ENCODE measurements at regions not wholly inside any gene's neighbourhood (a gene's known extent, or its start where the extent isn't known, plus 50 kb on each side); places are given as distances from the start of the nearest gene placed in this dataset.

DNA sequence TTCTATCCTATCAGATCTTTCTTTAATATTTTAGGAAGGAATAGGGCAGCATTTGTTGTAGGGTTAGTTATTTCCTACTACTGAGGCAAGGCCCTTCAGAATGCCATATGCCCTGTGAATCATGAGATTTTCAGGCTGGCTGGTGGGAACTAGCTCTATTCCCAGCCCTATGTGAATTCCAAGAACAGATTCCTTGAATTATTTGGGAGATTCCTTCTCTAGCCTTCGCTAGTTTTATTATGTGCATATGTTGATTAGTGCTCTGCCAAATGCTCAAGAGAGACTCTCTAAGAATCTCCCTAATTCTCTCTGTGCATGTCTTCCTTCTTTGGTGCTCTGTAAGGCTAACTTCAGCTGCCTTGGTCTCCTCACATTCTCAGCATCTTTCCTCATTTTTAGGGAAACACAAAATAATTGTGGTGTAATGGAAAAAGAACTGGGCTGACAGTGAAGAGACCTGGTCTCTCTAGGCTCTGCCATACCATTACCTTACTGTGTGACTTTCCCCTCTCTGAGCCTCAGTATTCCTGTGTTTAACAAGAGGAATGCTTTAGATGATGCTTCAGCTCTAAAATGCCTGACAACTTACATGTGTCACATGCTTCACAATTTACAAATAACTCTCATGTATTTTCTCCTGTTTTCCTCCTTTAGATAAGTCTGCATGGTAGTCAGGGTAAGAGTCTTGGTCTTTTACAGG, 79.7 kb downstream of the VMA21 start:
- 8% methylated on average over 1 of the region's 1 CpG for WGBS (ENCODE audit: low lambda C conversion rate)
- H4K20me1 ChIP-seq (ENCODE audit: insufficient read depth), result no peaks in the 10 kb centered on the region
- H3K27me3 ChIP-seq (ENCODE audit: insufficient read depth), result no peaks in the 10 kb centered on the region
- no peak for DNase-seq
- no peaks in the 10 kb centered on the region for H3K79me2 ChIP-seq (ENCODE audit: insufficient read depth)
- no peak overlapping the region for H3K4me2 ChIP-seq
- ChIA-PET CTCF (no interaction called here), POLR2A (no interaction called here)
- H3K9ac ChIP-seq, result no peak overlapping the region
- no peaks in the 10 kb centered on the region for H3K4me1 ChIP-seq (ENCODE audit: control insufficient read depth in 1 of 2, insufficient read depth in 2 of 2, low read depth in 1 of 2, low read length in 1 of 2)
- H2AFZ ChIP-seq (ENCODE audit: low read depth), result no peak overlapping the region
- H3K4me3 ChIP-seq (ENCODE audit: low read depth in 2 of 2, low read length in 1 of 2), result no peak overlapping the region
- H3K36me3 ChIP-seq (replicated peaks in 1 of 2; ENCODE audit: control insufficient read depth in 1 of 2, insufficient read depth in 2 of 2, low read length in 1 of 2), result no peaks in the 10 kb centered on the region
- no peaks in the 10 kb centered on the region for H3K9me2 ChIP-seq
- no peaks in the 10 kb centered on the region for H3F3A ChIP-seq (replicated peaks; ENCODE audit: insufficient read depth)
- H3K27ac ChIP-seq (ENCODE audit: low read depth in 2 of 2, low read length in 1 of 2), result no peak overlapping the region
- no peaks in the 10 kb centered on the region for H3K9me3 ChIP-seq
- TF ChIP-seq, protein P1, sequence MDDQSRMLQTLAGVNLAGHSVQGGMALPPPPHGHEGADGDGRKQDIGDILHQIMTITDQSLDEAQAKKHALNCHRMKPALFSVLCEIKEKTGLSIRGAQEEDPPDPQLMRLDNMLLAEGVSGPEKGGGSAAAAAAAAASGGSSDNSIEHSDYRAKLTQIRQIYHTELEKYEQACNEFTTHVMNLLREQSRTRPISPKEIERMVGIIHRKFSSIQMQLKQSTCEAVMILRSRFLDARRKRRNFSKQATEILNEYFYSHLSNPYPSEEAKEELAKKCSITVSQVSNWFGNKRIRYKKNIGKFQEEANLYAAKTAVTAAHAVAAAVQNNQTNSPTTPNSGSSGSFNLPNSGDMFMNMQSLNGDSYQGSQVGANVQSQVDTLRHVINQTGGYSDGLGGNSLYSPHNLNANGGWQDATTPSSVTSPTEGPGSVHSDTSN (IDR thresholded peaks at IDR 0.05), result no peak
- TF ChIP-seq RCOR1 (IDR thresholded peaks at IDR 0.05; ENCODE audit: low read length) (no peak), FOXM1 (IDR thresholded peaks at IDR 0.05; ENCODE audit: low read depth) (no peak), SMC3 (IDR thresholded peaks at IDR 0.05; ENCODE audit: low read depth, low read length) (no peak)

DNA sequence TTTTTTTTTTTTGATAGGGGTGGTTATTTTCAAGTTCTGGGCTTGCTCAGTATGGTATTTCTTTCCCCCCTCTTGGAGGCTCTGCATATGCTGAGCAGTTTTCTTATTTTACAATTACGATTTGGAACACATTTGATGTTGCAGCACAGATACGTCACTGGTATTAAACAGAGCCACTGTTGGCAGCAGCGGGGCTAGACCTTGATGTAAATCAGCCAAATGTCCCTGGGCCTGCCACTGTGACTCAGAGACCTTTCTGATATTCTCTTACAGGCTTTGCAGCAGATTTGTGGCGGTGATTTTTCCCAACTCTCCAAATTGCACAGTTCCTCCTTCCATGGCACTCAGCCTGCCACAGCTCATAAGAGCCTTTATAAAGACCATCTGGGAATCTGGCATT, 81.1 kb downstream of the VMA21 start:
- H3K9ac ChIP-seq, result no peak overlapping the region
- no peaks in the 10 kb centered on the region for H3K4me1 ChIP-seq (ENCODE audit: control insufficient read depth in 1 of 2, insufficient read depth in 2 of 2, low read depth in 1 of 2, low read length in 1 of 2)
- H3K9me3 ChIP-seq, result no peaks in the 10 kb centered on the region
- TF ChIP-seq FOXJ3 (CRISPR knock-in tag; IDR thresholded peaks at IDR 0.05) (no peak), SMC3 (IDR thresholded peaks at IDR 0.05; ENCODE audit: low read depth, low read length) (no peak)
- TF ChIP-seq, protein P2, sequence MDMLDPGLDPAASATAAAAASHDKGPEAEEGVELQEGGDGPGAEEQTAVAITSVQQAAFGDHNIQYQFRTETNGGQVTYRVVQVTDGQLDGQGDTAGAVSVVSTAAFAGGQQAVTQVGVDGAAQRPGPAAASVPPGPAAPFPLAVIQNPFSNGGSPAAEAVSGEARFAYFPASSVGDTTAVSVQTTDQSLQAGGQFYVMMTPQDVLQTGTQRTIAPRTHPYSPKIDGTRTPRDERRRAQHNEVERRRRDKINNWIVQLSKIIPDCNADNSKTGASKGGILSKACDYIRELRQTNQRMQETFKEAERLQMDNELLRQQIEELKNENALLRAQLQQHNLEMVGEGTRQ (IDR thresholded peaks at IDR 0.05; ENCODE audit: borderline replicate concordance, low read depth, low read length), result no peak
- no peaks in the 10 kb centered on the region for H3K27me3 ChIP-seq (ENCODE audit: insufficient read depth)
- no peaks in the 10 kb centered on the region for H3K9me2 ChIP-seq
- ChIA-PET POLR2A (no interaction called here), CTCF (no interaction called here)
- H2AFZ ChIP-seq (ENCODE audit: low read depth), result no peak overlapping the region
- H3F3A ChIP-seq (replicated peaks; ENCODE audit: insufficient read depth), result no peaks in the 10 kb centered on the region
- no peak overlapping the region for H3K4me3 ChIP-seq (ENCODE audit: low read depth in 2 of 2, low read length in 1 of 2)
- no peaks in the 10 kb centered on the region for H3K79me2 ChIP-seq (ENCODE audit: insufficient read depth)
- no peaks in the 10 kb centered on the region for H4K20me1 ChIP-seq (ENCODE audit: insufficient read depth)
- no peak for DNase-seq
- H3K4me2 ChIP-seq, result no peak overlapping the region
- no peak overlapping the region for H3K27ac ChIP-seq (ENCODE audit: low read depth in 2 of 2, low read length in 1 of 2)
- H3K36me3 ChIP-seq (replicated peaks in 1 of 2; ENCODE audit: control insufficient read depth in 1 of 2, insufficient read depth in 2 of 2, low read length in 1 of 2), result no peaks in the 10 kb centered on the region
- WGBS (ENCODE audit: low lambda C conversion rate), result 0% methylated on average over 4 of the region's 4 CpGs

DNA sequence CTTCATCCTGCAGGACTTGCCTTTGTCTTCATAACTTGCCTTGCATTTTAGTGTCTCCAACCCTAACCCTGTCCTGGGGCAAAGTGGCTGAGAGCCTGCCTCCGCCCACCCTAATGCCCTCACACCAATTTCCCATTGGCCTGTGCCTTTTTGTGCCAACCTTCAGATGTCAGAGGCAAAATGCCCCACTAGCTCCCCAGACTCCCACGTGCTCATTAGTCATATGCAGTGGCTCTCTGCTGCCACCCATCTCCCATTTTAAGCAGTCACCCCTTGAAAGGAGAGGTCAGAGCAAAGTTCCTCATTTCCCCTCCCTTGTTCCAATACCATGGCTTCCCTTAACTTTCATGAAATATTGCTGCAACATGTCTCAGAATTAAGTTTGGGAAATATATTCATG, 74.8 kb upstream of the PASD1 start:
- 21% methylated on average over 2 of the region's 2 CpGs for WGBS (ENCODE audit: low lambda C conversion rate)
- Histone ChIP-seq H3K36me3 (replicated peaks in 1 of 2; ENCODE audit: control insufficient read depth in 1 of 2, insufficient read depth in 2 of 2, low read length in 1 of 2) (no peaks in the 10 kb centered on the region), H3F3A (replicated peaks; ENCODE audit: insufficient read depth) (no peaks in the 10 kb centered on the region), H3K27ac (ENCODE audit: low read depth in 2 of 2, low read length in 1 of 2) (no peak overlapping the region), H3K4me3 (ENCODE audit: low read depth in 2 of 2, low read length in 1 of 2) (no peak overlapping the region; a peak in 1 of 4 replicates), H3K27me3 (ENCODE audit: insufficient read depth) (no peaks in the 10 kb centered on the region), H4K20me1 (ENCODE audit: insufficient read depth) (no peaks in the 10 kb centered on the region), H2AFZ (ENCODE audit: low read depth) (no peak overlapping the region), H3K9ac (no peak overlapping the region), H3K4me1 (ENCODE audit: control insufficient read depth in 1 of 2, insufficient read depth in 2 of 2, low read depth in 1 of 2, low read length in 1 of 2) (no peaks in the 10 kb centered on the region), H3K9me2 (no peaks in the 10 kb centered on the region), H3K9me3 (no peaks in the 10 kb centered on the region), H3K4me2 (no peak overlapping the region), H3K79me2 (ENCODE audit: insufficient read depth) (no peaks in the 10 kb centered on the region)
- POLR2A ChIA-PET, result no interaction called here
- DNase-seq, result peak; percentile 5
- CTCF ChIA-PET, result no interaction called here
- no peak for TF ChIP-seq YY1 (IDR thresholded peaks at IDR 0.05; ENCODE audit: low read depth)
- TF ChIP-seq, protein P3, sequence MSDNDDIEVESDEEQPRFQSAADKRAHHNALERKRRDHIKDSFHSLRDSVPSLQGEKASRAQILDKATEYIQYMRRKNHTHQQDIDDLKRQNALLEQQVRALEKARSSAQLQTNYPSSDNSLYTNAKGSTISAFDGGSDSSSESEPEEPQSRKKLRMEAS (IDR thresholded peaks at IDR 0.05; ENCODE audit: low read depth), result 0 out of 2 replicates have a peak, but pooled peaks have one; percentile 40
- TF ChIP-seq CHD2 (IDR thresholded peaks at IDR 0.05; ENCODE audit: low read length, partially characterized antibody), result no peak
- TF ChIP-seq RAD21 (IDR thresholded peaks at IDR 0.05; ENCODE audit: low read length), result peak; percentile 39
- TF ChIP-seq, protein P4, sequence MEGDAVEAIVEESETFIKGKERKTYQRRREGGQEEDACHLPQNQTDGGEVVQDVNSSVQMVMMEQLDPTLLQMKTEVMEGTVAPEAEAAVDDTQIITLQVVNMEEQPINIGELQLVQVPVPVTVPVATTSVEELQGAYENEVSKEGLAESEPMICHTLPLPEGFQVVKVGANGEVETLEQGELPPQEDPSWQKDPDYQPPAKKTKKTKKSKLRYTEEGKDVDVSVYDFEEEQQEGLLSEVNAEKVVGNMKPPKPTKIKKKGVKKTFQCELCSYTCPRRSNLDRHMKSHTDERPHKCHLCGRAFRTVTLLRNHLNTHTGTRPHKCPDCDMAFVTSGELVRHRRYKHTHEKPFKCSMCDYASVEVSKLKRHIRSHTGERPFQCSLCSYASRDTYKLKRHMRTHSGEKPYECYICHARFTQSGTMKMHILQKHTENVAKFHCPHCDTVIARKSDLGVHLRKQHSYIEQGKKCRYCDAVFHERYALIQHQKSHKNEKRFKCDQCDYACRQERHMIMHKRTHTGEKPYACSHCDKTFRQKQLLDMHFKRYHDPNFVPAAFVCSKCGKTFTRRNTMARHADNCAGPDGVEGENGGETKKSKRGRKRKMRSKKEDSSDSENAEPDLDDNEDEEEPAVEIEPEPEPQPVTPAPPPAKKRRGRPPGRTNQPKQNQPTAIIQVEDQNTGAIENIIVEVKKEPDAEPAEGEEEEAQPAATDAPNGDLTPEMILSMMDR (IDR thresholded peaks at IDR 0.05), result peak; percentile 47
- TF ChIP-seq ELF1 (IDR thresholded peaks at IDR 0.05), result no peak
- TF ChIP-seq GATA2 (CRISPR knock-in tag; IDR thresholded peaks at IDR 0.05), result no peak
- TF ChIP-seq, protein P2 (IDR thresholded peaks at IDR 0.05; ENCODE audit: borderline replicate concordance, low read depth, low read length), result no peak
- TF ChIP-seq, protein P5, sequence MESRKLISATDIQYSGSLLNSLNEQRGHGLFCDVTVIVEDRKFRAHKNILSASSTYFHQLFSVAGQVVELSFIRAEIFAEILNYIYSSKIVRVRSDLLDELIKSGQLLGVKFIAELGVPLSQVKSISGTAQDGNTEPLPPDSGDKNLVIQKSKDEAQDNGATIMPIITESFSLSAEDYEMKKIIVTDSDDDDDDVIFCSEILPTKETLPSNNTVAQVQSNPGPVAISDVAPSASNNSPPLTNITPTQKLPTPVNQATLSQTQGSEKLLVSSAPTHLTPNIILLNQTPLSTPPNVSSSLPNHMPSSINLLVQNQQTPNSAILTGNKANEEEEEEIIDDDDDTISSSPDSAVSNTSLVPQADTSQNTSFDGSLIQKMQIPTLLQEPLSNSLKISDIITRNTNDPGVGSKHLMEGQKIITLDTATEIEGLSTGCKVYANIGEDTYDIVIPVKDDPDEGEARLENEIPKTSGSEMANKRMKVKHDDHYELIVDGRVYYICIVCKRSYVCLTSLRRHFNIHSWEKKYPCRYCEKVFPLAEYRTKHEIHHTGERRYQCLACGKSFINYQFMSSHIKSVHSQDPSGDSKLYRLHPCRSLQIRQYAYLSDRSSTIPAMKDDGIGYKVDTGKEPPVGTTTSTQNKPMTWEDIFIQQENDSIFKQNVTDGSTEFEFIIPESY (IDR thresholded peaks at IDR 0.05; ENCODE audit: borderline replicate concordance, low read depth), result no peak
- no peak for TF ChIP-seq MXI1 (IDR thresholded peaks at IDR 0.05; ENCODE audit: low read depth, low read length)
